ENCODE measurements at regions not wholly inside any gene's neighbourhood (a gene's known extent, or its start where the extent isn't known, plus 50 kb on each side); places are given as distances from the start of the nearest gene placed in this dataset.

DNA sequence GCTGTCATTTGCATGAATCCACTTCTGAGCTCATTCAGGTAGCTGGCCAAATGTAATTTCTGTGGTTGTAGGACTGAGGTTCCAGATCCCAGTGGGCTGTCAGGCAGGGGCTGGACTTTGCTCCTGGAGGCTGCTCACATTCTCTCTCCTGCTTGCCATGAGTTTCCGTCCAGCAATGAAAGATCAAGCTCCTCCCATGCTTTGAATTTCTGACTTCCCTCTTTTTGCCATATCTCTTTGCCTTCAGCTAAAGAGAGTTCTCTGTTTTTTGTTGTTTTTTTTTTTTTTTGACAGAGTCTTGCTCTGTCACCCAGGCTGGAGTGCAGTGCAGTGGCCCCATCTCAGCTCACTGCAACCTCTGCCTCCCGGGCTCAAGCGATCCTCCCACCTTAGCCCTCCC is 76.9 kb downstream of the ING1 start:
- no peak overlapping the region for H2AFZ ChIP-seq (ENCODE audit: low read length, unreplicated experiment)
- no peak overlapping the region for H3K27ac ChIP-seq (ENCODE audit: low read depth, low read length)
- no peaks in the 10 kb centered on the region for H3K4me1 ChIP-seq (ENCODE audit: control insufficient read depth, insufficient read depth, low read length, unreplicated experiment)
- H3K79me2 ChIP-seq (ENCODE audit: control insufficient read depth, insufficient read depth, low read length, unreplicated experiment), result no peaks in the 10 kb centered on the region
- peaks cover 25% of the 10 kb centered on the region for H3K27me3 ChIP-seq (ENCODE audit: insufficient read depth, low read length)
- H3K36me3 ChIP-seq (ENCODE audit: insufficient read depth, low read length), result no peaks in the 10 kb centered on the region
- H3K4me3 ChIP-seq (ENCODE audit: low read depth, low read length), result no peak overlapping the region

DNA sequence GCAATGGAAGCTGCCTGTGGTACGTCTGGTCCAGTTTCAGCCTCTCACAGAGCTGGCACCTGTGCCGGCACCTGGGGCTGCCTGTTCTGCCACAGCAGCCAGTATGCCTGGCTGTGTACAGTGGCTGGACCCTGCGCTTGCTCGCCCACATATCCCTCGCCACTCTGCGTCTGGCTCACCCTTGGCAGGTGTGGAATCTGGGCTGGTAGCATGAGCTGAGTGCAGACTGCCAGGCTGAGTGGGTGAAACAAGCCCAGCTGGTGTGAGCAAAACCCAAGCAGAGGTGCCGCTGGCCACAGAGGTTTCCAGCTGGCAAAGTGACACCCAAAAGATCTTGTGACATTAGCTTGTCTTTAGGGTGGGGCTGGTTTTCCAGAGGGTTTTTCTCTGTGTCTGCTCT is 80.7 kb downstream of the ING1 start:
- Histone ChIP-seq H3K27me3 (ENCODE audit: insufficient read depth, low read length) (peaks cover 3% of the 10 kb centered on the region; the same call in 1 of the 2 replicates), H3K4me1 (ENCODE audit: control insufficient read depth, insufficient read depth, low read length, unreplicated experiment) (peaks cover 2% of the 10 kb centered on the region), H3K4me3 (ENCODE audit: low read depth, low read length) (no peak overlapping the region), H3K79me2 (ENCODE audit: control insufficient read depth, insufficient read depth, low read length, unreplicated experiment) (no peaks in the 10 kb centered on the region), H3K27ac (ENCODE audit: low read depth, low read length) (no peak overlapping the region), H3K36me3 (ENCODE audit: insufficient read depth, low read length) (no peaks in the 10 kb centered on the region), H2AFZ (ENCODE audit: low read length, unreplicated experiment) (no peak overlapping the region)

DNA sequence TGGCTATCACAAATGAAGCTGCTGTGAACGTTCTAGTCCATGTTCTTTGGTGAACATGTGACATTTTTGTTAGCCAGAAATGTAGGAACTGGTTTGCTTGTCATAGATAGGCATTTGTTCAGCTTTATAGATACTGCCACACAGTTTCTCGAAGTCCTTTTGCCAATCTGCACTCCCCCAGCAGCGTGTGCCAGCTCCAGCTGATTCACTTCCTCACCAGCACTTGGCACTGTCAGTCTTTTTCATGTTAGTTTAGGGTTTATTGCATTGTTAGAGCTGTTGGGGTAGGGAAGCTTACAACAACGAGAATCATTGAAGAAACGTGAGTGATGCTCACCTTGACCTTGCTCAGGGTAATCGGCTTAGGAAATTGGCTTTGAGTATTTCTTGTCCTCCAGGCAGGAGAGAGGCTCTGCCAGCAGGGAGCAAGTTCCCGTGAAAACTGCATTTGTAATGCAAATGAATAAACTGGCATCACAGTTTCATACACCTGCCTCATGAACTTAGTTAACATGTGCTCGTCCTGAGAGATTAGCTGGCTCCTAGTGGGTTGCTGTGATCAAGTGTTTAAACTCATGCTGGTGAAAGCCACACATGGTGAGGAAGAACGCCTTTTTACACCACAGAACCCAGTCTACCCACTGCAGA is 83.9 kb downstream of the ING1 start:
- H3K4me3 ChIP-seq (ENCODE audit: low read depth, low read length), result no peak overlapping the region
- peaks cover 5% of the 10 kb centered on the region for H3K4me1 ChIP-seq (ENCODE audit: control insufficient read depth, insufficient read depth, low read length, unreplicated experiment)
- no peaks in the 10 kb centered on the region for H3K79me2 ChIP-seq (ENCODE audit: control insufficient read depth, insufficient read depth, low read length, unreplicated experiment)
- H3K27ac ChIP-seq (ENCODE audit: low read depth, low read length), result no peak overlapping the region
- peaks cover 3% of the 10 kb centered on the region; the same call in 1 of the 2 replicates for H3K27me3 ChIP-seq (ENCODE audit: insufficient read depth, low read length)
- no peak overlapping the region for H2AFZ ChIP-seq (ENCODE audit: low read length, unreplicated experiment)
- H3K36me3 ChIP-seq (ENCODE audit: insufficient read depth, low read length), result no peaks in the 10 kb centered on the region

DNA sequence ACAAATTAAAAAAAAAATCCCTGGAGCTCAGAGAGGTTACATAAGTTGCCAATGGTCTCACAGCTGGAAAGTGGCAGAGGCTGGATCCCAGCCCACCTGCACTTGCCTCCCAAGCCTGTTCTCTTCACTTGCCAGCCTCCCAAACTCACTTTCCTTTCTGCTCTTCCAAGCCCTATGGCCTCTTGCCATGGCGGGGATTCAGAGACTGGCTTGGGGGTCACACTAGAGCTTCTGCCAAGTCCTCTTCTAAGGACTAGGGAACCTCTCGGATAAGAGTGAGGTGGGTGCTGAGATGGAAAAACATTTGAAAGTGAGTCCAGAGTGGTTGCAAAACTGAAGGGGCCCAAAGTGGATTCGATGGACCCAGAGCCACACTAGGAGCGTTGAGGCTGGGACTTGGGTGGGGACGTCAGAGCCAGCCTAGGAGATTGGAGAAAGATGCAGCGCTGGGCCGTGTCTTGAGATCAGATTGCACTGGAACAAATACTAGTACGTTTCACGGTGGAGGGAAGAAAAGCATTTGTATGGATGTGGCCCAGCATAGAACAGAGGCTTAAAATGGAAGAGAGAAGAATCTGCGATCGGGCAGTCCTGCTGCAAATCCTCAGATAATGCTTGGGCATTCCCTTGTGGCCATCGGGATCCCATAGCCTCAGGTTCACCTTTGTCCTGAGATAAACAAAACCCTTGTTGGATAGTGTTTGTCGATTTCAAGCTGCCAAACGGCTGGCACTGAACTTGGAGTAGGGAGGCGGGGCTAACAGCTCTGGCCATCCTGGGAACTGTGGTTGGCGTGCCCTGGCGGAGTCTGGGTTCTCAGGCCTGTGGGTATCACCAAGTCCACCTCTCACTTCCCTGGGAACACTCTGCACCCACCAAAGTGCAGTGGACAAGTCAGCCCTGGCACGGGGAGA is 84.8 kb downstream of the ING1 start:
- H3K4me1 ChIP-seq (ENCODE audit: control insufficient read depth, insufficient read depth, low read length, unreplicated experiment), result peaks cover 5% of the 10 kb centered on the region
- no peaks in the 10 kb centered on the region for H3K79me2 ChIP-seq (ENCODE audit: control insufficient read depth, insufficient read depth, low read length, unreplicated experiment)
- H3K27ac ChIP-seq (ENCODE audit: low read depth, low read length), result no peak overlapping the region
- no peak overlapping the region for H3K4me3 ChIP-seq (ENCODE audit: low read depth, low read length)
- H2AFZ ChIP-seq (ENCODE audit: low read length, unreplicated experiment), result no peak overlapping the region
- no peaks in the 10 kb centered on the region for H3K36me3 ChIP-seq (ENCODE audit: insufficient read depth, low read length)
- peaks cover 3% of the 10 kb centered on the region; the same call in 1 of the 2 replicates for H3K27me3 ChIP-seq (ENCODE audit: insufficient read depth, low read length)

DNA sequence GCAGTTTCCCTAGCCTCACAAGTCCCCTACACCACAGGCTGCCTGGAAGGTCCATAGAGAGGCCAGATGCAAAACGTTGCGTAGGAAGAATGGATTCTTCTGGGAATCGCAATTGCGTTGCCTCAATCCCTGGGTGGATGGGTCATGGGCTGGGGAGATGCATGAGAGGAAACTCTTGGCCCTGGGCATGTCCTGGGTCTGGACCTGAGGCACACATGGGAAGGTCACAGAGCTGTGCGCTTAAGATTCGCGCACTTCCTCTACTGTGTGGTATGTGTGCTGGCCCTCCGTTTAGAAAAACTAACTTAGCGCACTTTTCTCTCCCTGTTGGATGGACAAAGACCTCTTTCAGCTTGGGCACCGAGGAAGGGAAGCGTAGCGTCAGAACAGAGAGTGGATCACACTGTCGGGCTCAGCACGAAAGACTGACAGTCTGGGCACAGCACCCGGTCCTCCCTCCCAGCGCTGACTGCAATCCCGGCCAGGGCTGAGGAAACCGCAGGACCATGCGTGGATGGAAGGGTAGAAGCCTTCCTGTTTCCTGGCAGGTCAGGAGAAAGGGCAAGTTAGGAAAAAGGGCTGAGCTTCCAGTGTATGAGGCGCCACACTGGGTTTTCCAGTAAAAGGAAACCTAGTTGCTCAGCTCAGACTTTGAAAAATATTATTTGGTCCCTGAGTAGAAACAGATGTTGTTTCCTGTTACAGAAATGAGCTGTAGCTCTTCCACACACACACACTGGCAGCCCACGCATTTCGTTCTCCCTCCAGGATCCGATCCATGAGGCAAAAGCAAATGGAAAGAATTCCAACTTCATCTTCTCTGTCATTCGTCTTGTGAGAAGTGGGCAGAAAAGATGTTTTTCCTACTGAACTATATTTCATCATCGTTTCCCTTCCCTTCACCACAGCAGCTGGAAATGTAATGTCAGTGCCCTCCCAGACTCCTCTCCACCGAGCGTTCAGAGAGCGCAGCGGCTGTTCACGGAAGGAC is 86.0 kb downstream of the ING1 start:
- H3K79me2 ChIP-seq (ENCODE audit: control insufficient read depth, insufficient read depth, low read length, unreplicated experiment), result no peaks in the 10 kb centered on the region
- H3K36me3 ChIP-seq (ENCODE audit: insufficient read depth, low read length), result no peaks in the 10 kb centered on the region
- H2AFZ ChIP-seq (ENCODE audit: low read length, unreplicated experiment), result peak overlapping the region; percentile 41
- peaks cover 3% of the 10 kb centered on the region; the same call in 1 of the 2 replicates for H3K27me3 ChIP-seq (ENCODE audit: insufficient read depth, low read length)
- H3K4me1 ChIP-seq (ENCODE audit: control insufficient read depth, insufficient read depth, low read length, unreplicated experiment), result peaks cover 5% of the 10 kb centered on the region
- H3K27ac ChIP-seq (ENCODE audit: low read depth, low read length), result peak overlapping the region; percentile 31
- peak overlapping the region; percentile 63 for H3K4me3 ChIP-seq (ENCODE audit: low read depth, low read length)

DNA sequence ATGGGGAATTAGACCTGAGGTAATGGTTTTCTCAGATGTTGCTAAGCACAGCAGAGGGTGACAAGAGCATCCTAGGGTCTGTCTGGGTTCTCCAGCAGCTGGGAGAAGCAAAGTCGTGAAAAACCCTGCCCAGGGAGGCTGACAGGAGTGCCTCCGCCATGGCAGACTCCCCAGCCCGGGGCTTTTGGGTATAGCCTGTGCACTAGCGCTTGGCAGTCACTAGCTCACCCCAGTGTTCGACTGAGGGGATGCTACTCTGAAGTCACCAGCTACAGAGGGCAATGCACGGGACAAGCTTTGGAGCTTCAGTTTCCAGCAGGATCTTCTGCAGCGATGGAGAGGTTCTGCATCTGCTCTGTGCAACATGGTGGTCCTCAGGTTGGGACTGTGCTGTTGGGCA is 87.5 kb downstream of the ING1 start:
- Histone ChIP-seq H2AFZ (ENCODE audit: low read length, unreplicated experiment) (no peak overlapping the region), H3K27ac (ENCODE audit: low read depth, low read length) (no peak overlapping the region), H3K4me3 (ENCODE audit: low read depth, low read length) (no peak overlapping the region), H3K27me3 (ENCODE audit: insufficient read depth, low read length) (no peaks in the 10 kb centered on the region; the same call in 1 of the 2 replicates), H3K36me3 (ENCODE audit: insufficient read depth, low read length) (no peaks in the 10 kb centered on the region), H3K79me2 (ENCODE audit: control insufficient read depth, insufficient read depth, low read length, unreplicated experiment) (no peaks in the 10 kb centered on the region), H3K4me1 (ENCODE audit: control insufficient read depth, insufficient read depth, low read length, unreplicated experiment) (peaks cover 5% of the 10 kb centered on the region)

DNA sequence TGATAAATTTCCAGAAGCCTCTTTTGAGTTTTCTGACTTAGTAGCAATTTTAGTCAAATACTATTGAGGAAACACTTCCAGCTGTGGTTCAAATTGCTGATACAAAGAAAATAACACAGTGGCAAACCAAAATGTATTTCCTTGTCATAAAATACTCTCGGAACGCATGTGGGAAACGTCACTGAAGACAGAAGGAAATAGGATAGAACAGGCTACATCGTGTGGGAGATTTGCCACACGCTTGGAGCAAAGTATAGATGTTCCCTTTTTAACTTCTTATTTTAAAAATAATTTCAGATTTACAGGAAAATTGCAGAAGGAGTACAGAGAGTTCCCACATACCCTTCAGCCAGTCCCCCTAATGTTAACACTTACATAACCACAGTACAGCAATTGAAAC is 88.8 kb downstream of the ING1 start:
- Histone ChIP-seq H3K36me3 (ENCODE audit: insufficient read depth, low read length) (no peaks in the 10 kb centered on the region), H2AFZ (ENCODE audit: low read length, unreplicated experiment) (no peak overlapping the region), H3K27ac (ENCODE audit: low read depth, low read length) (no peak overlapping the region), H3K4me1 (ENCODE audit: control insufficient read depth, insufficient read depth, low read length, unreplicated experiment) (peaks cover 5% of the 10 kb centered on the region), H3K4me3 (ENCODE audit: low read depth, low read length) (no peak overlapping the region), H3K27me3 (ENCODE audit: insufficient read depth, low read length) (no peaks in the 10 kb centered on the region; the same call in 1 of the 2 replicates), H3K79me2 (ENCODE audit: control insufficient read depth, insufficient read depth, low read length, unreplicated experiment) (no peaks in the 10 kb centered on the region)

DNA sequence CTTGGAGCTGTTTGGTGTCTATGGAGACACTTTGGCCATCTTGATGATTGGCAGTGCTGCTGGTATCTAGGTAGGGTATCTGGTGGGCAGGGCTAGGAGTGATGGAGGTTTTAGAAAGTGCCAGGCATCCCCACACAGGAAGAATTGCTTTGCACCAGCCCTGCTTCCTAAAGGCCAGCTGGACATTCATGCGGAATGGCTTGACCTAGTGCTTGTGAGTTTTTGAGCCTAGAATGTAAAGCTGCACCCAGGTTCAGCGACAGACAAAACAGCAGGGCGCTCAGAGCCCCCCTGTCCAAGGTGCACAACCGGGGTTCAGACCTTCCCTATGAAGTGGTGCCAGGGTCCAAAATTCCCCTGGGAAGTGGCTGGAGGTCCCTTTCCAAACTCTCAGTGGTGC is 93.1 kb downstream of the ING1 start:
- H3K36me3 ChIP-seq (ENCODE audit: insufficient read depth, low read length), result no peaks in the 10 kb centered on the region
- H3K79me2 ChIP-seq (ENCODE audit: control insufficient read depth, insufficient read depth, low read length, unreplicated experiment), result no peaks in the 10 kb centered on the region
- H3K27me3 ChIP-seq (ENCODE audit: insufficient read depth, low read length), result peaks cover 22% of the 10 kb centered on the region
- H3K4me1 ChIP-seq (ENCODE audit: control insufficient read depth, insufficient read depth, low read length, unreplicated experiment), result no peaks in the 10 kb centered on the region
- H3K4me3 ChIP-seq (ENCODE audit: low read depth, low read length), result no peak overlapping the region
- H2AFZ ChIP-seq (ENCODE audit: low read length, unreplicated experiment), result no peak overlapping the region
- no peak overlapping the region for H3K27ac ChIP-seq (ENCODE audit: low read depth, low read length)

DNA sequence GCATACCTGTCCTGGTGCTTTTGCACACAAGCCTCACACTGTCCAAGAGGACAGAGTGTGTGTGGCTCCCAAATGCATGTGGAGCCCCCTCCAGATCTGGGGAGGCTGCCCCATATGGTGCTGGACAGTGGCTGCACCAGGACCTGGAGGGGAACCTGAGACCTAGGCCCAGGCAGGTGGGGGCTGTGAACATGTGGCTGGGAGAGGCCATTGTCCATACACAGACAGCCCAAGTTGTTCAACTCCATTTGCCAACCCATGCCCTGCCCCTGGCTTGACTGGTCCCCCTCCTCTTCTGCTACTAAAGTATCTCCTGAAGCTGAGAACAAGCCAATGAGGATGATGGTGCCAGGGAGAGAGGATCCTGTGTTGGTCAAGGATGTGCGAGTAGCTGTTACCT is 94.0 kb downstream of the ING1 start:
- Histone ChIP-seq H3K79me2 (ENCODE audit: control insufficient read depth, insufficient read depth, low read length, unreplicated experiment) (no peaks in the 10 kb centered on the region), H3K4me3 (ENCODE audit: low read depth, low read length) (no peak overlapping the region), H2AFZ (ENCODE audit: low read length, unreplicated experiment) (no peak overlapping the region), H3K36me3 (ENCODE audit: insufficient read depth, low read length) (no peaks in the 10 kb centered on the region), H3K4me1 (ENCODE audit: control insufficient read depth, insufficient read depth, low read length, unreplicated experiment) (no peaks in the 10 kb centered on the region), H3K27ac (ENCODE audit: low read depth, low read length) (no peak overlapping the region), H3K27me3 (ENCODE audit: insufficient read depth, low read length) (peaks cover 29% of the 10 kb centered on the region)

DNA sequence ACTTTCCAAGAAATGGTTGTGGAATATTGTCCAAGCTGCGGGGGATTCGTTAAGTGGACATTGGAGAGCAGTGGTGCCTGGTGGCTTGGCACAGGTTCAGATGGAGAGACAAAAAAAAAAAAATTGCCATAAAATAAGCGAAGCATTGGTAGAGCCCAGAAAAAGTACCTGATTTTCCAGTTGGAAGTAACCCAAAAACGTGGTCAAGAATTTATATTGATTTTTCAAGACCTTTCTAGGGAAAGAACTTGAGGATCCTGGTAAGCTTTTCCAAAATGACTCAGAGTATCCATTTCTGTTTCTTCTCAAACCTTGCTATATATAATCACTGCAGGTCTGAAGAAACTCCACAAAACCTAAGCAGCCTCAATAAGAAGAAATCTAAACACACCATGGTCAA is 94.6 kb downstream of the ING1 start:
- H3K27me3 ChIP-seq (ENCODE audit: insufficient read depth, low read length), result peaks cover 29% of the 10 kb centered on the region
- no peaks in the 10 kb centered on the region for H3K4me1 ChIP-seq (ENCODE audit: control insufficient read depth, insufficient read depth, low read length, unreplicated experiment)
- no peaks in the 10 kb centered on the region for H3K36me3 ChIP-seq (ENCODE audit: insufficient read depth, low read length)
- H3K79me2 ChIP-seq (ENCODE audit: control insufficient read depth, insufficient read depth, low read length, unreplicated experiment), result no peaks in the 10 kb centered on the region
- H2AFZ ChIP-seq (ENCODE audit: low read length, unreplicated experiment), result no peak overlapping the region
- no peak overlapping the region for H3K27ac ChIP-seq (ENCODE audit: low read depth, low read length)
- no peak overlapping the region for H3K4me3 ChIP-seq (ENCODE audit: low read depth, low read length)
